Muscle layer of duodenum (tissue), 2 donors: ENCODE measurements at regions not wholly inside any gene's neighbourhood (a gene's known extent, or its start where the extent isn't known, plus 50 kb on each side); places are given as distances from the start of the nearest gene placed in this dataset.

Experiments used
- H3K27ac ChIP-seq: one replicate; pipeline ENCODE4 v1.7.0; 2013; ENCODE audit warnings: mild to moderate bottlenecking, low read length
- H3K27me3 ChIP-seq: one replicate; pipeline ENCODE4 v1.7.0; 2013; ENCODE audit warnings: low read depth, mild to moderate bottlenecking, control low read depth, low read length
- H3K36me3 ChIP-seq, 2 donors: one replicate each; pipeline ENCODE4 v1.7.0; 2013; ENCODE audit warnings: low read length in 2 of 2, control low read depth in 1 of 2, mild to moderate bottlenecking in 1 of 2; ENCODE audit not compliant: insufficient read depth in 2 of 2, control insufficient read depth in 1 of 2
- H3K4me1 ChIP-seq, 2 donors: one replicate each; pipeline ENCODE4 v1.7.0; 2013; ENCODE audit warnings: low read length in 2 of 2, mild to moderate bottlenecking in 2 of 2, control low read depth in 1 of 2, moderate library complexity in 1 of 2; ENCODE audit not compliant: insufficient read depth in 2 of 2, control insufficient read depth in 1 of 2
- H3K4me3 ChIP-seq, 2 donors: one replicate each; pipeline ENCODE4 v1.7.0; 2013; ENCODE audit warnings: low read length in 2 of 2, low read depth in 1 of 2, mild to moderate bottlenecking in 1 of 2
- H3K9me3 ChIP-seq, 2 donors: one replicate each; pipeline ENCODE4 v1.7.0; 2013; ENCODE audit warnings: low read length in 2 of 2, control low read depth in 1 of 2, mild to moderate bottlenecking in 1 of 2; ENCODE audit not compliant: control insufficient read depth in 1 of 2
- donor health status: healthy.

GRCh38 chr10:129093641-129094040 lies 373.4 kb upstream of the MGMT start:
- peaks cover 0 to 5% of the 10 kb centered on the region in 2 donors for H3K4me1 ChIP-seq
- no peaks in the 10 kb centered on the region for H3K36me3 ChIP-seq
- no peaks in the 10 kb centered on the region for H3K9me3 ChIP-seq
- no peak overlapping the region for H3K4me3 ChIP-seq
- no peaks in the 10 kb centered on the region for H3K27me3 ChIP-seq
- H3K27ac ChIP-seq: no peak overlapping the region

- H3K27me3 ChIP-seq: no peaks in the 10 kb centered on the region
- H3K27ac ChIP-seq: no peak overlapping the region
- no peaks in the 10 kb centered on the region for H3K9me3 ChIP-seq
- H3K4me1 ChIP-seq: peaks cover 0 to 5% of the 10 kb centered on the region in 2 donors
- H3K4me3 ChIP-seq: no peak overlapping the region
- H3K36me3 ChIP-seq: no peaks in the 10 kb centered on the region
Observed at GRCh38 chr10:129094233-129094632, 372.8 kb upstream of the MGMT start.

- Histone ChIP-seq H3K4me1 (peaks cover 0 to 5% of the 10 kb centered on the region in 2 donors), H3K36me3 (no peaks in the 10 kb centered on the region), H3K27me3 (no peaks in the 10 kb centered on the region), H3K4me3 (no peak overlapping the region), H3K9me3 (no peaks in the 10 kb centered on the region), H3K27ac (no peak overlapping the region)
Observed at GRCh38 chr10:129094861-129095260, 372.2 kb upstream of the MGMT start.

- Histone ChIP-seq H3K27ac (no peak overlapping the region), H3K9me3 (no peaks in the 10 kb centered on the region), H3K36me3 (no peaks in the 10 kb centered on the region), H3K4me1 (peaks cover 0 to 5% of the 10 kb centered on the region in 2 donors), H3K27me3 (no peaks in the 10 kb centered on the region), H3K4me3 (no peak overlapping the region)
Observed at GRCh38 chr10:129095680-129096064, 371.4 kb upstream of the MGMT start.

GRCh38 chr10:129096065-129096984 lies 370.7 kb upstream of the MGMT start:
- H3K27ac ChIP-seq: no peak overlapping the region

GRCh38 chr10:129097776-129098330 lies 369.2 kb upstream of the MGMT start:
- Histone ChIP-seq H3K27ac (no peak overlapping the region), H3K4me1 (peaks cover 0 to 5% of the 10 kb centered on the region in 2 donors), H3K36me3 (no peaks in the 10 kb centered on the region)

More at GRCh38 chr10:129096065-129096984, 370.7 kb upstream of the MGMT start:
- H3K36me3 ChIP-seq: no peaks in the 10 kb centered on the region
- no peak overlapping the region for H3K4me3 ChIP-seq
- H3K9me3 ChIP-seq: no peaks in the 10 kb centered on the region
- H3K27me3 ChIP-seq: no peaks in the 10 kb centered on the region
- H3K4me1 ChIP-seq: peaks cover 0 to 5% of the 10 kb centered on the region in 2 donors

GRCh38 chr10:129098517-129098916 lies 368.5 kb upstream of the MGMT start:
- H3K27ac ChIP-seq: no peak overlapping the region
- peaks cover 0 to 5% of the 10 kb centered on the region in 2 donors for H3K4me1 ChIP-seq
- no peaks in the 10 kb centered on the region for H3K9me3 ChIP-seq
- no peaks in the 10 kb centered on the region for H3K27me3 ChIP-seq
- H3K36me3 ChIP-seq: no peaks in the 10 kb centered on the region
- H3K4me3 ChIP-seq: no peak overlapping the region

More at GRCh38 chr10:129097776-129098330, 369.2 kb upstream of the MGMT start:
- Histone ChIP-seq H3K27me3 (no peaks in the 10 kb centered on the region), H3K4me3 (no peak overlapping the region), H3K9me3 (no peaks in the 10 kb centered on the region)

GRCh38 chr10:129099486-129099885 lies 367.6 kb upstream of the MGMT start:
- H3K36me3 ChIP-seq: no peaks in the 10 kb centered on the region
- no peak overlapping the region for H3K4me3 ChIP-seq
- no peaks in the 10 kb centered on the region for H3K27me3 ChIP-seq
- peaks cover 0 to 5% of the 10 kb centered on the region in 2 donors for H3K4me1 ChIP-seq
- H3K9me3 ChIP-seq: no peaks in the 10 kb centered on the region
- no peak overlapping the region for H3K27ac ChIP-seq

GRCh38 chr10:129099992-129100391 lies 367.0 kb upstream of the MGMT start:
- Histone ChIP-seq H3K27ac (no peak overlapping the region), H3K27me3 (no peaks in the 10 kb centered on the region), H3K4me1 (peaks cover 0 to 5% of the 10 kb centered on the region in 2 donors)

GRCh38 chr10:129101232-129101980 lies 365.6 kb upstream of the MGMT start:
- H3K36me3 ChIP-seq: no peaks in the 10 kb centered on the region
- H3K4me3 ChIP-seq: no peak overlapping the region
- H3K27me3 ChIP-seq: no peaks in the 10 kb centered on the region
- no peak overlapping the region for H3K27ac ChIP-seq
- no peaks in the 10 kb centered on the region for H3K4me1 ChIP-seq
- no peaks in the 10 kb centered on the region for H3K9me3 ChIP-seq

More at GRCh38 chr10:129099992-129100391, 367.0 kb upstream of the MGMT start:
- Histone ChIP-seq H3K4me3 (no peak overlapping the region), H3K36me3 (no peaks in the 10 kb centered on the region), H3K9me3 (no peaks in the 10 kb centered on the region)
